Right cardiac atrium (tissue), 5 donors: ENCODE measurements at regions not wholly inside any gene's neighbourhood (a gene's known extent, or its start where the extent isn't known, plus 50 kb on each side); places are given as distances from the start of the nearest gene placed in this dataset.

Source experiments
- ATAC-seq, 2 donors: fragments of 200-7000 bp; cut with Tn5 transposase; one replicate each; pipeline versions ENCODE4 v1.8.0 to v1.9.1; 2020; ENCODE audit warnings: moderate library complexity in 2 of 2, mild to moderate bottlenecking in 1 of 2
- DNase-seq, 3 donors: peaks; one replicate each; pipeline ENCODE4 v3.0.0-alpha.2; 2020
- H3K27ac ChIP-seq: one replicate; pipeline ENCODE4 v1.5.1; 2013; ENCODE audit warnings: mild to moderate bottlenecking, low read length, control low read depth, moderate library complexity
- H3K27me3 ChIP-seq: one replicate; pipeline ENCODE4 v1.6.1; 2013; ENCODE audit not compliant: control insufficient read depth, insufficient read depth
- H3K4me1 ChIP-seq: one replicate; pipeline ENCODE4 v1.6.1; 2013; ENCODE audit warnings: low read length; ENCODE audit not compliant: control insufficient read depth, insufficient read depth
- H3K4me3 ChIP-seq: one replicate; pipeline ENCODE4 v1.5.1; 2013; ENCODE audit warnings: low read length, control low read depth
- H3K9me3 ChIP-seq: one replicate; pipeline ENCODE4 v1.6.1; 2013; ENCODE audit warnings: low read length; ENCODE audit not compliant: control insufficient read depth
- WGBS: extraction: QIAGEN DNeasy Blood & Tissue Kit; methylation state at CpG from one replicate; pipeline ENCODE4 v1.1.7; 2013; 5-methylcytosine and 5-hydroxymethylcytosine counted together
- intact Hi-C, 4 donors: fragments of 100-400 bp; cut with DNase I; formaldehyde crosslinking; loops; one replicate each; pipeline versions ENCODE4 v1.11.0 to v1.14.0; 2022 to 2023
- donor health status: healthy with polysubstance abuse.
- donor health status: DM: no; HTN: yes; CAD: no.
- donor health status: DM: no; HTN: no; CAD: no.
- donor health status: DM: no; HTN: yes; CAD: no; lungs with severe emphysema.
- donor health status: DM: yes; HTN: yes; CAD: no.

DNA sequence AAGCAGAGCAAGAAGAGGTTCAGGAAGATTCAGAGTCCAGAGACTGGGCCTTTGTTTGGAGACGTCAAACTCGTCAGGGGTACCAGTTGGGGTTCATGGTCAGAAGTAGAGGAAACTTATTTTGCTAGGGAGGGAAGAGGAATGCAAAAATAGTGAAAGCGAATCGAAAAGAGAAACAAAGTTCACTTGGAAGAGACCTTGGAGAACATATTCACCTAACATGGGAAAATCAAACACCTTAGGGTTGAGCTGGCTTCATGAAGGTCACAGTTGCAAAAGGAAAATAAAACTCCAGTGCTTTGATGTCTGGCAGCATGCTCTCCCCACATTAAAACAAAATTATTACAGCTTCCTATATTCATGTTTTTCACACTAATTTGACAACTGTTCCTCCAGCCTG lies 440.4 kb downstream of the EPM2A start:
- Histone ChIP-seq H3K27ac (no peak overlapping the region), H3K4me1 (no peaks in the 10 kb centered on the region), H3K4me3 (no peak overlapping the region), H3K9me3 (no peaks in the 10 kb centered on the region), H3K27me3 (no peaks in the 10 kb centered on the region)
- no peak for ATAC-seq
- intact Hi-C loops: no loop called here
- 93% methylated on average over 4 of the region's 4 CpGs for WGBS
- DNase-seq: no peak

DNA sequence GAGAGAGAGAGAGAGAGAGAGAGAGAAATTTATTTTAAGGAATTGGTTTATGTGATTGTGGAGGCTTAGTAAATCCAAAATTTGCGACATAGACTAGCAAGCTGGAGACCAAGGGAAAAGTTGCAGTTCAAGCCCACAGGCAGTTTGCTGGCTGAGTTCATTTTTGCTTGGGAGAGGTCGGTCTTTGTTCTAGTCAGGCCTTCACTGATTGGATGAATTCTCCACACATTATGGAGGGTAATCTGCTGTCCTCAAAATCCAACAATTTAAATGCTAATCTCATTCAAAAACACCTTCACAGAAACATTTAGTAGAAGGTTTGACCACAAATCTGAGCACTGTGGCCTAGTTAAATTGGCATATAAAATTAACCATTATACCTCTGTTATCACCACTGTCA lies 439.6 kb downstream of the EPM2A start:
- Histone ChIP-seq H3K4me3 (no peak overlapping the region), H3K27ac (no peak overlapping the region), H3K27me3 (no peaks in the 10 kb centered on the region), H3K9me3 (no peaks in the 10 kb centered on the region), H3K4me1 (no peaks in the 10 kb centered on the region)
- DNase-seq: no peak
- ATAC-seq: no peak
- intact Hi-C loops: no loop called here
- WGBS: 81% methylated on average over 2 of the region's 2 CpGs

- intact Hi-C loops: no loop called here
- ATAC-seq (no peak), DNase-seq (no peak)
- WGBS: 90% methylated on average over 1 of the region's 1 CpG
- Histone ChIP-seq H3K4me3 (no peak overlapping the region), H3K4me1 (no peaks in the 10 kb centered on the region), H3K27ac (no peak overlapping the region), H3K27me3 (no peaks in the 10 kb centered on the region), H3K9me3 (no peaks in the 10 kb centered on the region)
These were observed 429.6 kb downstream of the EPM2A start for GRCh38 chr6:145305670-145306069.

DNA sequence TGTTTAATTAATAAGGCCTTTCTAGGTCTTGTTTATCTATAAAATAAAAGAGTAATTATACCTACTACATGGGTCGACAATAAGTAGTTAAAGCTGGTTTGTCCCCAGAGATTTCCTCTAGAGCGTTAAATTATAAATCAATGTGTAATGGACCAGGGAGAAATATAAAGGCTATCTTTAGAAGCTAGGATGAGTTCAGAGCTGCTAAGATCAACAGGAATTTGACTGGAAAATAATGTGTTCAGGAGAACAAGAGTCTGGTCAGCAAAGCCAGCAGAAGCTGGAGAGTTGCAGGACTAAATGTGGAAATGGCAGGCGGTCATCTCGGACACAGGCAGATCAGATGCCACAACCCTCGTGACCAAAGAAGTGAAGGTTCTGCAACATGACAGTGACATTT lies 428.8 kb downstream of the EPM2A start:
- intact Hi-C loops: no loop called here
- ATAC-seq: no peak
- 78% methylated on average over 5 of the region's 5 CpGs for WGBS

DNA sequence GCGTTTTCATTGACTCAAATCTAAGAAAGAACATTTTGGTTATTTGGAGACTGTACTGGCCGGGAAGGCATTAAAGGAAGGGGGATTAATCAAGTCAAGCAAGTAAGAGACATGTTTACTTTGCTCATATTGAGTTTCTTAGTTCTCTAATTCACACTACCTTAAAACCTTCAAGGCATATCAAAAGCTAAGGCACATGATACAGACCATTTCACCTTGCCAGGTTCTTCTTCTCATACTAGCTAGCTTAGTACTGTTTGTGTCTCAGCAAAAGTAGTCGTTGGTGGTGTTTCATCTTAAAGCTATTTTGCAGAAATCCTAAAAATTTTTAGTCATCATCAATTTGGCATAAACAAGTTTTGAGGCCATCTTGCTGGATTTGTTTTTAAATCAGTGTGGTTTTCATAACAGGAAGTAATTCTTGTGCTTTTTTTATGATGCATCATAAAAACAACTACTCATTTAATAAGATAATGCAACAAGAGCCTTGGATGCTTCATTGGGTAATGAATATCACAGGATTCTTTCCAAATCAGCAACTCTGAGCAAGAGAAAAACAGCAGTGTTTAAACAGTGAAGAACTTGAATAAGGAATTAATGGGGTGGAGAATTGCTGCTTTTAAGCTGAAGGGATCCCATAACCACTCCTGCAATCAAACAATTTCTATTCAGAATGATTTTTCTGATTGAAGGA lies 425.3 kb downstream of the EPM2A start:
- DNase-seq (no peak), ATAC-seq (no peak)
- Histone ChIP-seq H3K27me3 (no peaks in the 10 kb centered on the region), H3K4me1 (no peaks in the 10 kb centered on the region), H3K9me3 (no peaks in the 10 kb centered on the region), H3K27ac (no peak overlapping the region), H3K4me3 (no peak overlapping the region)
- intact Hi-C loops: no loop called here
- WGBS: 72% methylated on average over 3 of the region's 3 CpGs

More for the DNA sequence above, 428.8 kb downstream of the EPM2A start:
- Histone ChIP-seq H3K4me1 (no peaks in the 10 kb centered on the region), H3K9me3 (no peaks in the 10 kb centered on the region), H3K27ac (no peak overlapping the region), H3K4me3 (no peak overlapping the region), H3K27me3 (no peaks in the 10 kb centered on the region)
- no peak for DNase-seq

DNA sequence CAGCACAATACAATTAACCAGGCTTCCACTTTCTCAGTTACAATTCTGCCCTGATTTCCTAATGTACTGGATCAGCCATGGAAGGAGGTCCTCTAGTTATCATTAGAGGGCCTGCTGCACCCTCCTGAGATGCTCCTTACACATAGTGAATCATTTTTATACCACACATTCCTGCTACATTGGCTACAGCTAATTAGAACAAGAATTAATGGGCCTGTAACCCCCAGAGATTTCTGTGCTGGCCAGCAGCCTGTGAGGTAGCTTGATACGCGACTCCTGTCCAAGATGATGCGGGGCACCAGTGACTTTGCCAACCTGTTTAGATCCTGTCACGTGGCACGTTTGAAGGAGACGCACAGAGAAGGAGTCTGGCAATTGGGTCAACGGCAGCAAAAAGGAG lies 422.8 kb downstream of the EPM2A start:
- DNase-seq (no peak), ATAC-seq (no peak)
- H3K9me3 ChIP-seq: no peaks in the 10 kb centered on the region
- no peaks in the 10 kb centered on the region for H3K4me1 ChIP-seq
- H3K27ac ChIP-seq: no peak overlapping the region
- intact Hi-C loops: no loop called here
- no peaks in the 10 kb centered on the region for H3K27me3 ChIP-seq
- 94% methylated on average over 7 of the region's 7 CpGs for WGBS
- no peak overlapping the region for H3K4me3 ChIP-seq

- no peaks in the 10 kb centered on the region for H3K4me1 ChIP-seq
- H3K27ac ChIP-seq: no peak overlapping the region
- WGBS: 91% methylated on average over 1 of the region's 1 CpG
- intact Hi-C loops: no loop called here
- no peaks in the 10 kb centered on the region for H3K9me3 ChIP-seq
- no peaks in the 10 kb centered on the region for H3K27me3 ChIP-seq
- no peak overlapping the region for H3K4me3 ChIP-seq
- DNase-seq (no peak), ATAC-seq (no peak)
These were observed 422.1 kb downstream of the EPM2A start for GRCh38 chr6:145313041-145313855.

DNA sequence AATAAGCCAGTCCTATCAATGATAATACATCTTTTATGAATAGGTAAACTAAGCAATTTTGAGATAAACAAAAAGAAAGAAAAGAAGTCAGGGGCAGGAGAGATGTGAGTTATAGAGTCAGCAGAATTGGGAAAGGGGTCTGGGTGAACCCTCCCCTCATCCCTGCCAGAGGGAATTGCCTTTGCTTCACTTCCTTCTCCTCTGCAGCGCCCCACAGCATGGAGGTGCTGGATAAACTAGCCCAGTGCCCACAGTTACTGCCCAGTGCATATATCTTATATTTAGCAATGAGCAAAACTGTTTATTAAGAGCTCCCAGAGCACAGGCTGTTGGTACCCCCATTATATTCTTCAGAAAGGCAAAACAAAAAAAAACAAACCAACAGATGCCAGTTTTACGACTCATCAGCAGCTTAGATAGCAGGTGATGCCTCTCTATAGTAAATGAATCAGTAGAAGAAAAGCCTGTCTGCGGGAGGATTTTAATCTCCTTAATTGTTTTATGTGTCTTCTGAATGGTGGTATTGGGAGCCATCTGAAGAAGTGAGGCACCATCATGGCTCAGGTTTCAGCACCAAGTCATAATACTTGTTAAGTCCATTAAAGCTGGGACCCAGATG lies 419.2 kb downstream of the EPM2A start:
- H3K4me3 ChIP-seq: no peak overlapping the region
- 85% methylated on average over 3 of the region's 3 CpGs for WGBS
- no peak for DNase-seq
- H3K27me3 ChIP-seq: no peaks in the 10 kb centered on the region
- no peaks in the 10 kb centered on the region for H3K4me1 ChIP-seq
- no peak overlapping the region for H3K27ac ChIP-seq
- no peak for ATAC-seq
- intact Hi-C loops: no loop called here
- H3K9me3 ChIP-seq: no peaks in the 10 kb centered on the region

- no peaks in the 10 kb centered on the region for H3K4me1 ChIP-seq
- no peak for ATAC-seq
- DNase-seq: no peak
- no peaks in the 10 kb centered on the region for H3K9me3 ChIP-seq
- intact Hi-C loops: no loop called here
- no peak overlapping the region for H3K4me3 ChIP-seq
- H3K27me3 ChIP-seq: no peaks in the 10 kb centered on the region
- no peak overlapping the region for H3K27ac ChIP-seq
These were observed 416.4 kb downstream of the EPM2A start for GRCh38 chr6:145318952-145319351.

- intact Hi-C loops: no loop called here
- DNase-seq (no peak), ATAC-seq (no peak)
- no peaks in the 10 kb centered on the region for H3K9me3 ChIP-seq
- no peaks in the 10 kb centered on the region for H3K27me3 ChIP-seq
- H3K27ac ChIP-seq: no peak overlapping the region
- peaks cover 2% of the 10 kb centered on the region for H3K4me1 ChIP-seq
- WGBS: 92% methylated on average over 2 of the region's 2 CpGs
- no peak overlapping the region for H3K4me3 ChIP-seq
These were observed 415.7 kb downstream of the EPM2A start for GRCh38 chr6:145319605-145320004.

DNA sequence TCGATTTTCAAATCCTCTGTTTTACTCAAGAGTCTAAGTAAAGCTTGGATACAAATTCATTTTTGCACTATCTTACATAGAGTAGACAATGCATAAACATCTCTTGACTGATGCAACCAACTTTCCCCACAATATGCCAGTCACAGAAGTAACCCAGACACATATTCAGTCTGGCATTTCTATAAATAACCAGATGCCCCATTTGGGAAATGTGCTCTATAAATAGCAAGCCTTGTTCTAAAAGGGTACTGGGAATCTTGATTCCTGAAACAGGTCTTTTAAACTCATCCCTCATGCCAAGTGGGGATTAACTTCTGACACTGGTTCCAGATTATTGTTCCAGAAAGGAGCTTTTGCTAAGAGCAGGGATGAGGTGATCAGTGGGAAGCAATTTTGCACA lies 411.7 kb downstream of the EPM2A start:
- ATAC-seq (peak; percentile 66 to 70), DNase-seq (no peak)
- Histone ChIP-seq H3K4me1 (peaks cover 3% of the 10 kb centered on the region), H3K4me3 (no peak overlapping the region), H3K27me3 (no peaks in the 10 kb centered on the region), H3K9me3 (no peaks in the 10 kb centered on the region), H3K27ac (peak overlapping the region; percentile 56)
- intact Hi-C loops: no loop called here
- WGBS: 84% methylated on average over 1 of the region's 1 CpG
